ENCODE measurements at regions not wholly inside any gene's neighbourhood (a gene's known extent, or its start where the extent isn't known, plus 50 kb on each side); places are given as distances from the start of the nearest gene placed in this dataset.

DNA sequence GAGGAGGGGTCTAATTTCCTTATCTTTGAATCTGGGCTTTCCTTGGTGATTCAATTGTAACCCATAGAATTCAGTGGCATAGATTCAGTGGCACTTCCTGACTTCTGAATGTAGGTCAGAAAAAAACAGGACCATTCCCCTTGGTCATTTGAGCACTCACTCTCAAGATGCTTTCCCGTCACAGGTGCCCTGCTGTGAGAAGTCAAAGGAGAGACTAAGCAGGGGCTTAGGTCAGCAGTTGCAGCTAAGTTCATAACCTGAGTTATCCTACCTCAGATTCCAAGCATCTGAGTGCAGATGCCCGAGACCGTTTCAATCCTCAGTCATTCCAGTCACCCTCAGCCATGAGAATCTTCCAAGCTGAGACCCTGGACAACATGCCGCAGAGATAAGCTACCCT, 506.6 kb downstream of the FRK start:
- Histone ChIP-seq H3K4me2 (ENCODE audit: insufficient read depth in 1 of 2, low read depth in 2 of 2, low read length in 2 of 2) (no peak overlapping the region), H3K14ac (ENCODE audit: insufficient read length) (no peak overlapping the region), H3K79me2 (ENCODE audit: control insufficient read depth in 1 of 2, insufficient read depth in 2 of 2, low read length in 2 of 2) (no peaks in the 10 kb centered on the region), H3K18ac (ENCODE audit: extremely low read depth, low read length) (no peak overlapping the region), H3K9me3 (ENCODE audit: insufficient read depth in 2 of 2, low read depth in 1 of 2, low read length in 1 of 2) (no peaks in the 10 kb centered on the region), H3K27ac (ENCODE audit: low read depth, low read length) (no peak overlapping the region), H3K4me1 (replicated peaks in 1 of 4; ENCODE audit: control insufficient read depth in 3 of 4, insufficient read depth in 4 of 4, low read length in 3 of 4) (no peaks in the 10 kb centered on the region), H2AFZ (ENCODE audit: low read length) (no peak overlapping the region), H3K4me3 (ENCODE audit: extremely low read depth in 1 of 4, insufficient read depth in 2 of 4, low read depth in 3 of 4, low read length in 4 of 4) (no peak overlapping the region), H4K20me1 (replicated peaks in 1 of 2; ENCODE audit: control insufficient read depth in 1 of 2, insufficient read depth in 2 of 2, low read length in 2 of 2) (no peaks in the 10 kb centered on the region), H3K79me1 (ENCODE audit: low read depth, low read length) (no peaks in the 10 kb centered on the region), H2BK120ac (replicated peaks; ENCODE audit: low read depth, low read length) (no peak overlapping the region), H3K9ac (replicated peaks in 1 of 4; ENCODE audit: extremely low read depth in 1 of 4, low read depth in 3 of 4, low read length in 3 of 4) (no peak overlapping the region), H3K36me3 (ENCODE audit: control insufficient read depth in 2 of 4, insufficient read depth in 4 of 4, low read length in 3 of 4) (no peaks in the 10 kb centered on the region), H3K4ac (replicated peaks; ENCODE audit: insufficient read length, low read depth, low read length) (no peak overlapping the region), H4K8ac (ENCODE audit: extremely low read depth, insufficient read depth, low read length) (no peak overlapping the region), H3K27me3 (replicated peaks in 1 of 4; ENCODE audit: control insufficient read depth in 3 of 4, extremely low read depth in 1 of 4, insufficient read depth in 3 of 4, low read length in 3 of 4) (0 out of 7 replicates have a peak, but pooled peaks cover 0 to 2% (median 0%) of the 10 kb centered on the region in 4 experiments), H2BK5ac (ENCODE audit: low read depth, low read length) (no peak overlapping the region), H3K23me2 (ENCODE audit: low read depth, low read length) (no peaks in the 10 kb centered on the region), H4K91ac (replicated peaks; ENCODE audit: insufficient read length, low read length) (no peak overlapping the region), H4K5ac (ENCODE audit: insufficient read length, low read depth, low read length) (no peak overlapping the region), H2BK12ac (ENCODE audit: low read depth, low read length) (no peak overlapping the region), H2AK5ac (ENCODE audit: low read depth, low read length) (no peak overlapping the region), H3K56ac (replicated peaks; ENCODE audit: insufficient read length, low read depth, low read length) (no peak overlapping the region), H2BK20ac (ENCODE audit: low read length) (no peak overlapping the region), H3K23ac (ENCODE audit: insufficient read length) (no peak overlapping the region), H2BK15ac (ENCODE audit: low read length) (no peak overlapping the region)
- POLR2A ChIA-PET (ENCODE audit: partially characterized antibody), result no interaction called here
- FAIRE-seq, result no peak
- WGBS, 2 experiments (ENCODE audit: extremely low coverage in 1 of 2, insufficient coverage in 1 of 2, insufficient read length in 1 of 2, insufficient replicate concordance in 2 of 2, low coverage in 1 of 2, low lambda C conversion rate in 2 of 2, missing lambda C conversion rate in 1 of 2), result 82% methylated on average over 4 of the region's 4 CpGs; no CpG with 5 or more reads in 1 of the 2 experiments
- no peak for DNase-seq (ENCODE audit: low read depth in 1 of 2, low spot score in 2 of 2)
- CTCF ChIA-PET (ENCODE audit: partially characterized antibody), result interaction anchor here (0.6 to 1.2 kb wide), 2 partner anchors 9 to 26 kb away, joined by 4 to 6 read pairs; no protein-coding TSS in a partner anchor
- no peak for TF ChIP-seq EZH2 (IDR thresholded peaks at IDR 0.05; ENCODE audit: low read depth, low read length, severe bottlenecking)
- TF ChIP-seq, protein P1, sequence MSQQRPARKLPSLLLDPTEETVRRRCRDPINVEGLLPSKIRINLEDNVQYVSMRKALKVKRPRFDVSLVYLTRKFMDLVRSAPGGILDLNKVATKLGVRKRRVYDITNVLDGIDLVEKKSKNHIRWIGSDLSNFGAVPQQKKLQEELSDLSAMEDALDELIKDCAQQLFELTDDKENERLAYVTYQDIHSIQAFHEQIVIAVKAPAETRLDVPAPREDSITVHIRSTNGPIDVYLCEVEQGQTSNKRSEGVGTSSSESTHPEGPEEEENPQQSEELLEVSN (IDR thresholded peaks at IDR 0.05), result no peak
- TF ChIP-seq SAP30 (IDR thresholded peaks at IDR 0.05; ENCODE audit: insufficient read depth, insufficient replicate concordance, low read length), result no peak
